Activated naive CD8-positive, alpha-beta T cell treated with anti-CD3 and anti-CD28 coated beads, Interleukin-2, amount 10 ng/mL, durations not matched to agents 7 days and 5 days (primary cell): ENCODE measurements at regions not wholly inside any gene's neighbourhood (a gene's known extent, or its start where the extent isn't known, plus 50 kb on each side); places are given as distances from the start of the nearest gene placed in this dataset.

Source experiments
- ATAC-seq: fragments of 150-1000 bp; cut with Tn5 transposase; one replicate; pipeline ENCODE4 v1.10.0; 2021; ENCODE audit warnings: low read depth, moderate library complexity
- POLR2A ChIA-PET: fragments of 350-600 bp; sonication (Branson Sonifier 250); formaldehyde crosslinking; loops from one replicate; lab custom pipeline; 2021; ENCODE audit warnings: antibody characterized with exemption; lab: Charles Lee
- DNase-seq: peaks from one replicate; pipeline ENCODE4 v3.0.0; 2021
- H3K27ac Mint-ChIP-seq: one replicate; pipeline ENCODE4 v1.8.0; 2022; ENCODE audit warnings: mild to moderate bottlenecking, mixed read lengths
- H3K27me3 Mint-ChIP-seq: one replicate; pipeline ENCODE4 v1.8.0; 2022; ENCODE audit warnings: mild to moderate bottlenecking, moderate library complexity, mixed read lengths
- H3K36me3 Mint-ChIP-seq: one replicate; pipeline ENCODE4 v1.8.0; 2021; ENCODE audit warnings: mild to moderate bottlenecking, mixed read lengths
- H3K4me1 Mint-ChIP-seq: one replicate; pipeline ENCODE4 v1.8.0; 2021; ENCODE audit warnings: mixed read lengths
- H3K4me3 Mint-ChIP-seq: one replicate; pipeline ENCODE4 v1.8.0; 2022; ENCODE audit warnings: mild to moderate bottlenecking, moderate library complexity, mixed read lengths
- H3K9me3 Mint-ChIP-seq: one replicate; pipeline ENCODE4 v1.8.0; 2021; ENCODE audit warnings: mixed read lengths

- no peak for DNase-seq
- H3K36me3 Mint-ChIP-seq = no peaks in the 10 kb centered on the region
- no peaks in the 10 kb centered on the region for H3K4me1 Mint-ChIP-seq
These were observed 105.1 kb upstream of the RPL38 start for GRCh38 chr17:74098136-74099024.

GRCh38 chr17:74099442-74100340 is 103.8 kb upstream of the RPL38 start:
- ATAC-seq = no peak
- H3K27ac Mint-ChIP-seq = no peak overlapping the region
- H3K9me3 Mint-ChIP-seq = no peaks in the 10 kb centered on the region
- peaks cover 11% of the 10 kb centered on the region for H3K27me3 Mint-ChIP-seq
- H3K4me3 Mint-ChIP-seq = no peak overlapping the region
- DNase-seq = no peak
- H3K36me3 Mint-ChIP-seq = no peaks in the 10 kb centered on the region
- POLR2A ChIA-PET = no interaction called here
- H3K4me1 Mint-ChIP-seq = no peaks in the 10 kb centered on the region

More at GRCh38 chr17:74098136-74099024, 105.1 kb upstream of the RPL38 start:
- POLR2A ChIA-PET = no interaction called here
- no peaks in the 10 kb centered on the region for H3K9me3 Mint-ChIP-seq
- H3K4me3 Mint-ChIP-seq = no peak overlapping the region
- ATAC-seq = no peak
- H3K27ac Mint-ChIP-seq = no peak overlapping the region
- H3K27me3 Mint-ChIP-seq = peaks cover 14% of the 10 kb centered on the region

- DNase-seq (no peak), ATAC-seq (no peak)
- Mint-ChIP-seq H3K4me3 (no peak overlapping the region), H3K4me1 (peaks cover 2% of the 10 kb centered on the region), H3K36me3 (no peaks in the 10 kb centered on the region), H3K27me3 (peaks cover 6% of the 10 kb centered on the region), H3K9me3 (no peaks in the 10 kb centered on the region), H3K27ac (no peak overlapping the region)
- POLR2A ChIA-PET = no interaction called here
These were observed 98.6 kb upstream of the RPL38 start for GRCh38 chr17:74104921-74105320.

- Mint-ChIP-seq H3K4me1 (peaks cover 2% of the 10 kb centered on the region), H3K36me3 (no peaks in the 10 kb centered on the region), H3K4me3 (no peak overlapping the region), H3K27ac (no peak overlapping the region), H3K27me3 (peaks cover 6% of the 10 kb centered on the region), H3K9me3 (no peaks in the 10 kb centered on the region)
- POLR2A ChIA-PET = no interaction called here
- ATAC-seq (no peak), DNase-seq (no peak)
These were observed 96.4 kb upstream of the RPL38 start for GRCh38 chr17:74107107-74107506.

GRCh38 chr17:74108126-74108705 is 95.3 kb upstream of the RPL38 start:
- no peaks in the 10 kb centered on the region for H3K36me3 Mint-ChIP-seq
- H3K4me3 Mint-ChIP-seq = no peak overlapping the region
- no peaks in the 10 kb centered on the region for H3K9me3 Mint-ChIP-seq
- peaks cover 2% of the 10 kb centered on the region for H3K4me1 Mint-ChIP-seq
- no peak overlapping the region for H3K27ac Mint-ChIP-seq
- H3K27me3 Mint-ChIP-seq = peaks cover 6% of the 10 kb centered on the region
- DNase-seq (no peak), ATAC-seq (no peak)
- POLR2A ChIA-PET = no interaction called here

- POLR2A ChIA-PET = no interaction called here
- no peak overlapping the region for H3K27ac Mint-ChIP-seq
- H3K36me3 Mint-ChIP-seq = no peaks in the 10 kb centered on the region
These were observed 93.0 kb upstream of the RPL38 start for GRCh38 chr17:74110467-74110866.

GRCh38 chr17:74113326-74113725 is 90.2 kb upstream of the RPL38 start:
- Mint-ChIP-seq H3K27me3 (peaks cover 15% of the 10 kb centered on the region), H3K4me3 (no peak overlapping the region), H3K9me3 (no peaks in the 10 kb centered on the region), H3K36me3 (no peaks in the 10 kb centered on the region), H3K27ac (no peak overlapping the region), H3K4me1 (no peaks in the 10 kb centered on the region)
- POLR2A ChIA-PET = no interaction called here
- DNase-seq (no peak), ATAC-seq (no peak)

More at GRCh38 chr17:74110467-74110866, 93.0 kb upstream of the RPL38 start:
- no peak overlapping the region for H3K4me3 Mint-ChIP-seq
- H3K4me1 Mint-ChIP-seq = no peaks in the 10 kb centered on the region
- DNase-seq (no peak), ATAC-seq (no peak)
- H3K27me3 Mint-ChIP-seq = peaks cover 6% of the 10 kb centered on the region
- H3K9me3 Mint-ChIP-seq = no peaks in the 10 kb centered on the region

GRCh38 chr17:74113952-74114351 is 89.5 kb upstream of the RPL38 start:
- POLR2A ChIA-PET = no interaction called here
- Mint-ChIP-seq H3K27me3 (peaks cover 17% of the 10 kb centered on the region), H3K4me1 (no peaks in the 10 kb centered on the region), H3K27ac (no peak overlapping the region), H3K9me3 (no peaks in the 10 kb centered on the region), H3K36me3 (no peaks in the 10 kb centered on the region), H3K4me3 (no peak overlapping the region)
- no peak for DNase-seq
- ATAC-seq = no peak

GRCh38 chr17:74114881-74115470 is 88.5 kb upstream of the RPL38 start:
- DNase-seq = no peak
- no peak for ATAC-seq
- POLR2A ChIA-PET = no interaction called here
- H3K4me1 Mint-ChIP-seq = no peaks in the 10 kb centered on the region
- H3K9me3 Mint-ChIP-seq = no peaks in the 10 kb centered on the region
- no peaks in the 10 kb centered on the region for H3K36me3 Mint-ChIP-seq
- H3K27ac Mint-ChIP-seq = no peak overlapping the region
- peaks cover 14% of the 10 kb centered on the region for H3K27me3 Mint-ChIP-seq
- no peak overlapping the region for H3K4me3 Mint-ChIP-seq

- Mint-ChIP-seq H3K27me3 (peaks cover 15% of the 10 kb centered on the region), H3K4me3 (no peak overlapping the region), H3K27ac (no peak overlapping the region), H3K36me3 (no peaks in the 10 kb centered on the region), H3K9me3 (no peaks in the 10 kb centered on the region), H3K4me1 (no peaks in the 10 kb centered on the region)
- ATAC-seq (no peak), DNase-seq (no peak)
- POLR2A ChIA-PET = no interaction called here
These were observed 87.9 kb upstream of the RPL38 start for GRCh38 chr17:74115586-74115985.

GRCh38 chr17:74116087-74116717 is 87.3 kb upstream of the RPL38 start:
- peak; percentile 45 for ATAC-seq
- Mint-ChIP-seq H3K9me3 (no peaks in the 10 kb centered on the region), H3K4me3 (no peak overlapping the region), H3K4me1 (no peaks in the 10 kb centered on the region), H3K36me3 (no peaks in the 10 kb centered on the region), H3K27ac (no peak overlapping the region), H3K27me3 (peaks cover 19% of the 10 kb centered on the region)
- POLR2A ChIA-PET = no interaction called here
- DNase-seq = no peak

GRCh38 chr17:74117087-74117698 is 86.3 kb upstream of the RPL38 start:
- H3K9me3 Mint-ChIP-seq = peaks cover 2% of the 10 kb centered on the region
- DNase-seq (no peak), ATAC-seq (no peak)
- H3K36me3 Mint-ChIP-seq = no peaks in the 10 kb centered on the region
- no peaks in the 10 kb centered on the region for H3K4me1 Mint-ChIP-seq
- H3K27me3 Mint-ChIP-seq = peaks cover 19% of the 10 kb centered on the region
- no peak overlapping the region for H3K27ac Mint-ChIP-seq
- POLR2A ChIA-PET = no interaction called here
- no peak overlapping the region for H3K4me3 Mint-ChIP-seq
